GM19239 (cell line): ENCODE measurements at regions not wholly inside any gene's neighbourhood (a gene's known extent, or its start where the extent isn't known, plus 50 kb on each side); places are given as distances from the start of the nearest gene placed in this dataset.
"Not testable (repeated sequence)": the region's sequence is repeated elsewhere in the genome, so short reads cannot be mapped to it uniquely, and the experiment has no call there.

Source experiments
- DNase-seq: peaks from one replicate; pipeline ENCODE4 v3.0.0; 2011; ENCODE audit warnings: low spot score; ENCODE audit not compliant: insufficient read length
- FAIRE-seq: peaks from 2 replicates; lab custom pipeline; 2011; peaks lifted over from hg19 to GRCh38; lab: Jason Lieb, UNC

DNA sequence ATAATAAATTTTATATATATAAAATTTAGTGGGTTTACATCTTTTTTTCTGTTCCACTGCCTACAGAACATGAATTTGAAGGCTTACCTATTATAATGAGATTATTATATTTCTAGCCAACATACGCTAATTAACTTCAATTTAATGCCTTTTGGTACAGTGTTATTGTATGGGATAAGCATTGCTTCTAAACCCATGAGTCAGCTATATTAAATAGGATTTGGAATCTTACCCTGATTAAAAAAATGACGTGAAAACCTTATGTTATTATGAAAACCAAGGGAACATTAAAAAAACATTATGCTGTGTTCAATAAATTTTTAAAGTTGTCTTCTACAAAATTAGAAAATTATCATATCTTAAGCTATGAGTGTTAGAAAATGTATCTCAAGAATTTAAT is 334.0 kb upstream of the RGS17 start:
- FAIRE-seq (no peak), DNase-seq (no peak)

- FAIRE-seq (no peak), DNase-seq (no peak)
These were observed 318.2 kb upstream of the RGS17 start for GRCh38 chr6:153449279-153449678.

DNA sequence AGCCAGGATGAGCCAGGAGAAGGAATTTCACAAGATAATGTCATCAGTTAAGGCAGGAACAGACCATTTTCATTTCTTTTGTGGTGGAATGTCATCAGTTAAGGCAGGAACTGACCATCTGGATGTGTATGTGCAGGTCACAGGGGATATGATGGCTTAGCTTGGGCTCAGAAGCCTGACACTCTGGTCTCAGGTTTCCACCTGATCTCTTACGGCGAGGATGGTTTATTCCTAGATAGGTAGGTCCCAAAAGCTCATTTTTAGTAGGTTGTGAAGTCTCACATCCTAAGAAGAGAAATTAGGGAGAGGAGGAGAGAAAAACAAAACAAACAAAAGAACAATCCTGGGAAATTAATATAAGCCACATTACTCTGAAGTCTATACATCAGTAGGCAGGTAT is 311.7 kb upstream of the RGS17 start:
- not testable (repeated sequence) for FAIRE-seq, DNase-seq

DNA sequence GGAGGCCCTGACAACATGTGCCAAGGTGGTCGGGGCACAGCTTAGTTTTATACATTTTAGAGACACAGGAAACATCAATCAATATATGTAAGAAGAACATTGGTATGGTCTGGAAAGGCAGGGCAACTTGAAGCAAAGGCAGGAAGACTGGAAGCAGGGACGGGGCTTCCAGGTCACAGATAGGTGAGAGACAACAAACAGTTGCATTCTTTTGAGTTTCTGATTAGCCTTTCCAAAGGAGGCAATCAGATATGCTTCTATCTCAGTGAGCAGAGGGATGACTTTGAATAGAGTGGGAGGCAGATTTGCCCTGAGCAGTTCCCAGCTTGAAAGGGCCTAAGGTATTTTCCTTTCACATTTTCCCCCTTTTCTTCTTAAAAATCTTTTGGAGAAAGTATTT is 311.0 kb upstream of the RGS17 start:
- DNase-seq: no peak
- FAIRE-seq: no peak

DNA sequence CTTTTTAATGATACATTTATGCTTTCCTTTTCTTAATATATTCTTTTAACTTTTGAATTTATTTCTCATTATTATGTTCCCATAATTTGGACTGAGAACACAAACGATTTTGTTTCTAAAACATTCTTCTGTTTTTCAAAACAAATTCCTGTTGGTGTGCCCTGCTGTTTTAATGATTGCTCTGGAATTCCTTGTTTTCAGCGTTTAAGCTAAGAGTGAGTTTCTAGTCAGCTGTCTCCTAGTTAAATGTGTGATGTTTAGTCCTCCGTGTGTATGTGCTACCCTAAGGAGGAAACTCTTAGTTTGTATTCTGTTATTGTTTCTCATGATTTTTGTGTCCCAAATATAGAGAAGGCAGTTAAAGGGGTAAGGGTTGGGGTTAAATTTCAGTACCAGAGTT is 306.1 kb upstream of the RGS17 start:
- no peak for DNase-seq
- FAIRE-seq: no peak

DNA sequence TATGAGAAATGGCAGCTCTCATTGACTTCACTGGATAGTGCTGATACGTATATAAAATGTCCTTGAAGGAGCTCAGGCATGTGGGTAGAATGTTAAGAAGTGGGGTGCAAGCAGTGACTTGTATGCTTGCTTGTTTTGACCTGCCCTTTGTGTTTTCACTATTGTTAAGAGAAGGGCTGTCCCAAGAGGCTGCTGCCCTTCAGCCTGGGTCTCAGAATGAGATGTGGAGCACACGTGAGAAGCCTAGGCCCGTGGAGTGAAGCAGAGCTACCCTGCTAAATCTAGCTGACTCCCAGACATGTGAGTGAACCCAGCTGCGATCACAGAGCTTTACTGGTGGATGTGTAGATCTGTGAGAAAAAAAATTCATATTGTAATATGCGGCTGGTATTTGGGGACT is 305.3 kb upstream of the RGS17 start:
- no peak for FAIRE-seq
- no peak for DNase-seq

- FAIRE-seq (no peak), DNase-seq (no peak)
These were observed 304.7 kb upstream of the RGS17 start for GRCh38 chr6:153435787-153436186.

GRCh38 chr6:153425536-153425935 is 294.5 kb upstream of the RGS17 start:
- no peak for DNase-seq
- FAIRE-seq: no peak

GRCh38 chr6:153424719-153425400 is 293.8 kb upstream of the RGS17 start:
- peak; percentile 70 for FAIRE-seq
- no peak for DNase-seq

- FAIRE-seq (no peak), DNase-seq (no peak)
These were observed 281.4 kb upstream of the RGS17 start for GRCh38 chr6:153412519-153412918.

DNA sequence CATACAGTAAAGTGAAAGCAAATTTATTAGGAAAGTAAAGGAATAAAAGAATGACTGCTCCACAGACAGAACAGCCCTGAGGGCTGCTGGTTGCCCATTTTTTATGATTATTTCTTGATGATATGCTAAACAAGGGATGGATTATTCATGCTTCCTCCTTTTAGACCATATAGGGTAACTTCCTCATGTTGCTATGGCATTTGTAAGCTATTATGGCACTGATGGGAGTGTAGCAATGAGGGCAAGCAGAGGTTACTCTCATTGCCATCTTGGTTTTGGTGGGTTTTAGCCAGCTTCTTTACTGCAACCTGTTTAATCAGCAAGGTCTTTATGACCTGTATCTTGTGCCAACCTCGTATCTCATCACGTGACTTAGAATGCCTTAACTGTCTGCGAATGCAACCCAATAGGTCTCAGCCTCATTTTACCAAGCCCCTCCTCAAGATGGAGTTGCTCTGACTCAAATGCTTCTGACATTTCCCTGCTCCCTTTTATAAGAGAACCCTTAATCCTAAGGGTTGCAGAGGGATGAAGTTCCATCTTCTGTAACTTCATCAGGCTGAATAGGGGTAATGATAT is 280.1 kb upstream of the RGS17 start:
- DNase-seq (no peak), FAIRE-seq (no peak)

DNA sequence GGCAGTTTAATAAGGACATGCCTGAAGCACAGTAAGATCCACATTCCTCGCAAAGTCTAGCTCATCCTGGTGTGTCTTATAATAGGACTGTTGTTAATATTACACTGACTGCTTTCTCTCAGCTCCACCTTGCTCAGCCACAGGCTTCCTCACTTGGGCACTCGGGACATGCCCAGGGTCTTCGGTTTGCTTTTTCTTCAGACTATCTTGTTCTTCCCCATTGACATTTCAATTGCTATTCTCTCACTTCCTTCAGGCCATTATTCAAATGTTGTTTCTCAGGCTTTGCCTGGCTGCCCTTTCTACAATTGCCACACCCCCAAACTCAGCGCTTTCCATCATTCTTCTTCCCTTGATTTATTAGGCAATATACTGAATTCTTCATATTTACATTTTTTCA is 274.8 kb upstream of the RGS17 start:
- FAIRE-seq (no peak), DNase-seq (no peak)

DNA sequence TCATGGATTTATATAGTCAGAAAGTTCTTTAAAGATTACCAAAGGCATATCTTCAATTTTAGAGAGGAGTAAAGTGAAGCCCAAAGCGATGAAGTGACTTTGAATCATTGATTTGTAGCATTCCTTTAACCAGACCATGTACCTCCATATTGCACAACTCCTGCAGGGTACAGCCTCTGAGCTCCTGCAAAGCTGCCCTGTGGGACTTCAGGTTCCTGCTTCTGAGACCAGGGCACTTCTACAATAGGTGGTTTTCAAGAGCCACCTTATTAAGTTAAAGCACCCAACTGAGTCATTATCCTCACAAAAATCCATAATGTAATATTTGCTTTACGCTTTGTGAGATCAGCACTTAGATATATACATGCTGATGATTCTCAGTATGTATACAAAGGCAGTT is 270.7 kb upstream of the RGS17 start:
- no peak for DNase-seq
- FAIRE-seq: no peak

- FAIRE-seq (no peak), DNase-seq (no peak)
These were observed 261.1 kb upstream of the RGS17 start for GRCh38 chr6:153392156-153392555.

DNA sequence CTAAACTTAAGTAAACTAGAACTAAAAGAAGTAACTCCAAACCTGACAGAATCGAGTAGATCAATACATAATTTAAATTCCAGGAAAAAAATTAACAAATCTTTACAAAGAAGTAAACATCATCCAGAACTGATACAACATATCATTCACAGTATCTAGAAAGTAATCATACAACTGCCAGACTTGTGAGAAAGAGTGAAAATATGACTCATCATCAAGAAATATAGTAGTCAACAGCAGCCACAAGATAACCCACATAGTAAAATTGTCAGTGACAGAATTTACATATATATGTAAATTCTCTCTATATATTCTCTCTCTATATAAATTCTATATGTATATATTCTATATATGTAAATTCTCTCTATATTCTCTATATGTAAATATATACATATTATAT is 242.8 kb upstream of the RGS17 start:
- no peak for DNase-seq
- FAIRE-seq: no peak

DNA sequence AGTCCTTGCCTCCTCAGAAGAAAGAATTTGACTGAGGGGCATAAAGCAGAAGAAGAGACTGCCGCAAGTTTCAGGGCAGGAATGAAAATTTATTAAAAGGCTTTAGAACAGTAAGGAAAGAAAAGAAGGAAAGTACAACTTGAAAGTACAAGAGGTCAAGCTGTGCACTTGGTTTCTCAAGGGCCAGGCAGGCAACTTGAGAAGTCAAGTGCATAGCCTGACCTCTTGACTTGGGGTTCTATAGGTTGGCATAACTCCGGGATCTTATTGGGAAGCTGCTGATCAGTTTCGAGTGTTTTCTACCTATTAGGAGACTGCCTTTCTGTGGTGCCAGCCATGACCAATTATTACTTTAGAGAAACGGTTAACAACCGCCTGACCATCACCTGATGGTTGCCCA is 237.0 kb upstream of the RGS17 start:
- DNase-seq: no peak
- no peak for FAIRE-seq

- FAIRE-seq: no peak
- no peak for DNase-seq
These were observed 235.9 kb upstream of the RGS17 start for GRCh38 chr6:153367021-153367420.

DNA sequence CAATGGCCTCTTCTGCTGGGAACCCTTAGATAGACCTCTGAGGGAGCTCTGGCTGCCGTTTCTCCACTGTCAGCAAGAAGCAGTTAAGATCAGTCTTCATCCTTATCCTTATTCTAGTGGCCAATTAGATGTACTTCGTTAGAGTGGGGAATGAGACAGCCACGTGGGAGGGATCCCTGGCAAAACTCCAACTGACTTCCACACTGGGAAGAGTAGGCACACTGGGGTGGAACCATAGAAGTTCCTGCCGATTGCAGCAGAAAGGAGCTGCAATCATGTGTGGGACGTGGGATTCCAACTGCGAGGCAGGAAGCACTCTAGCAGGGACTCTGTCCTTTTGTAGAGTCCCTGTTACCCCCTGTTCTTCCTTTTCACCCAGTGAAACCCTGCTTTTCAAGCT is 226.3 kb upstream of the RGS17 start:
- no peak for DNase-seq
- no peak for FAIRE-seq

DNA sequence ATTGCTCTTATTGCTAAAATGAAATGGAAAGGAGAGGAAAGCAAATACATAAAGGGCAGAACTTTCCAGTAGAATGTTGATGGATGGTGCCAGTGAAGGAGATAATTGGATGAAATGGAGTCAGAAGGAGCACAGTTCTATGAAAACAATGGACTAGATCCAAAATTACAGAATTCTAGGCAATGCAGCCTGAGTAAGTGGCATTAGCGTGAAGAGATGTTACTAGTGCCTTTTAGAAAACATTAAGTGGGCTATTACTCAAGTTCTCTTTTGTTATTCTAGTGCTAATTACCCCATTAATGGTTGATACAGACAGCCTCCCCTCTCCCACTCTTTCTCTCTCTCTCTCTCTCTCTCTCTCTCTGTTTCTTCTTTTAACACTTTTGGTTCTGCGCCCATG is 209.5 kb upstream of the RGS17 start:
- FAIRE-seq (no peak), DNase-seq (no peak)

GRCh38 chr6:153334121-153334520 is 203.0 kb upstream of the RGS17 start:
- DNase-seq (no peak), FAIRE-seq (no peak)

GRCh38 chr6:153331221-153331620 is 200.1 kb upstream of the RGS17 start:
- not testable (repeated sequence) for DNase-seq, FAIRE-seq

DNA sequence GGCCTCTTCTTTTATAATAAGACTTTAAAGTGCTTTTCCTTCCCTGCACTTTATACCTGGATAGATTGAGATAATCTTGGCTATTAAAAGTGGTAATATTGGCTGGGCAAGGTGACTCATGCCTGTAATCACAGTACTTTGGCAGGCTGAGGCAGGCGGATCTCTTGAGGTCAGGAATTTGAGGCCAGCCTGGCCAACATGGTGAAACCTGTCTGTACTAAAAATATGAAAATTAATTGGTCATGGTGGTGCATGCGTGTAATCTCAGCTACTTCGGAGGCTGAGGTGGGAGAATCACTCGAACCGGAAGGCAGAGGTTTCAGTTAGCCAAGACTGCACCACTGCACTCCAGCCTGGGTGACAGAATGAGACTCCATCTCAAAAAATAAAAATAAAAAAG is 197.1 kb upstream of the RGS17 start:
- FAIRE-seq: no peak
- no peak for DNase-seq
